ENCODE measurements at regions not wholly inside any gene's neighbourhood (a gene's known extent, or its start where the extent isn't known, plus 50 kb on each side); places are given as distances from the start of the nearest gene placed in this dataset.

DNA sequence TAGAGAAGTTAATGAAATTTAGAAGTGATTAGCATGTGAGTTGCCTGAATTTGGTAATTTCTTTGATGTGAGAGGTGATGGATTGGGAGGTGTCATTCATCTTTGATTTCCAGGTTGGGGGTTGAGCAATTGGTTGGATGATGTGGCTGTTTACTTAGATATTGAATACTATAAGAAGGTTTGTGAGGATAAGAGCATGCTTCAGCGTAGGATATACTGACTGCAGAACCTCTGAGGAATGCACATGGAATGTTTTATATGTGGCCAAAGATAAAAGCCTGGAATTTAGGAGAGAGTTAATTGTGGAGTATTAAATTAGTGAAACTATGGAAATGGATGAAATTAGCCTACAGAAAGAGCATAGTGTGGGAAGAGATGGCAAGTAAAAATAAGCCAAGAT, 165.4 kb upstream of the MAD2L1 start:
- Histone ChIP-seq H3K79me2 (ENCODE audit: insufficient read depth, low read length) (no peaks in the 10 kb centered on the region), H3K4ac (ENCODE audit: low read depth, low read length) (no peak overlapping the region), H3K14ac (ENCODE audit: insufficient read depth, low read length) (no peak overlapping the region), H4K91ac (ENCODE audit: insufficient read length, low read depth, low read length) (no peak overlapping the region), H2AK5ac (ENCODE audit: insufficient read length, low read length) (no peak overlapping the region), H4K20me1 (ENCODE audit: control insufficient read depth, insufficient read depth, insufficient read length) (no peaks in the 10 kb centered on the region), H3K4me2 (ENCODE audit: insufficient read depth, insufficient read length, low read length) (no peak overlapping the region), H2BK15ac (ENCODE audit: low read depth, low read length) (no peak overlapping the region), H3K79me1 (ENCODE audit: insufficient read depth, low read depth, low read length, poor library complexity, severe bottlenecking) (no peaks in the 10 kb centered on the region), H2BK12ac (ENCODE audit: insufficient read length, low read depth, low read length) (no peak overlapping the region), H3K4me1 (ENCODE audit: insufficient read depth, low read length) (no peaks in the 10 kb centered on the region), H3K18ac (ENCODE audit: insufficient read length, low read depth, low read length) (no peak overlapping the region), H4K8ac (replicated peaks; ENCODE audit: insufficient read length, low read depth, low read length) (no peak overlapping the region), H3K9ac (ENCODE audit: extremely low read depth, insufficient read length, low read length) (no peak overlapping the region), H2BK20ac (ENCODE audit: low read depth, low read length, poor library complexity, severe bottlenecking) (no peak overlapping the region), H3K23ac (ENCODE audit: insufficient read length, low read depth, low read length) (no peak overlapping the region), H2BK5ac (ENCODE audit: insufficient read length, low read length) (no peak overlapping the region), H3K23me2 (ENCODE audit: insufficient read length, low read depth, low read length, poor library complexity, severe bottlenecking) (no peaks in the 10 kb centered on the region), H2BK120ac (ENCODE audit: low read depth, low read length, poor library complexity, severe bottlenecking) (no peak overlapping the region), H3K9me3 (ENCODE audit: control insufficient read depth, low read depth, low read length) (no peaks in the 10 kb centered on the region), H4K5ac (ENCODE audit: insufficient read length, low read depth, low read length) (no peak overlapping the region), H3K27me3 (ENCODE audit: insufficient read depth, low read length) (no peaks in the 10 kb centered on the region), H3K56ac (ENCODE audit: insufficient read length, low read depth, low read length) (no peak overlapping the region), H2AFZ (ENCODE audit: low read length) (no peak overlapping the region), H3T11ph (ENCODE audit: low read length) (no peak overlapping the region), H3K27ac (ENCODE audit: insufficient read length, low read depth, low read length) (no peak overlapping the region)
- no peaks in the 10 kb centered on the region; a peak in 1 of 7 replicates for H3K36me3 Mint-ChIP-seq (ENCODE audit: insufficient read depth in 1 of 3, low read depth in 3 of 3)
- TF ChIP-seq, protein P1, sequence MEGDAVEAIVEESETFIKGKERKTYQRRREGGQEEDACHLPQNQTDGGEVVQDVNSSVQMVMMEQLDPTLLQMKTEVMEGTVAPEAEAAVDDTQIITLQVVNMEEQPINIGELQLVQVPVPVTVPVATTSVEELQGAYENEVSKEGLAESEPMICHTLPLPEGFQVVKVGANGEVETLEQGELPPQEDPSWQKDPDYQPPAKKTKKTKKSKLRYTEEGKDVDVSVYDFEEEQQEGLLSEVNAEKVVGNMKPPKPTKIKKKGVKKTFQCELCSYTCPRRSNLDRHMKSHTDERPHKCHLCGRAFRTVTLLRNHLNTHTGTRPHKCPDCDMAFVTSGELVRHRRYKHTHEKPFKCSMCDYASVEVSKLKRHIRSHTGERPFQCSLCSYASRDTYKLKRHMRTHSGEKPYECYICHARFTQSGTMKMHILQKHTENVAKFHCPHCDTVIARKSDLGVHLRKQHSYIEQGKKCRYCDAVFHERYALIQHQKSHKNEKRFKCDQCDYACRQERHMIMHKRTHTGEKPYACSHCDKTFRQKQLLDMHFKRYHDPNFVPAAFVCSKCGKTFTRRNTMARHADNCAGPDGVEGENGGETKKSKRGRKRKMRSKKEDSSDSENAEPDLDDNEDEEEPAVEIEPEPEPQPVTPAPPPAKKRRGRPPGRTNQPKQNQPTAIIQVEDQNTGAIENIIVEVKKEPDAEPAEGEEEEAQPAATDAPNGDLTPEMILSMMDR (conservative IDR thresholded peaks at IDR 0.05), result no peak
- no peak overlapping the region for H3K27ac Mint-ChIP-seq
- no peaks in the 10 kb centered on the region for H3K27me3 Mint-ChIP-seq (ENCODE audit: low read depth)
- H3K4me1 Mint-ChIP-seq, result no peaks in the 10 kb centered on the region
- H3K4me3 Mint-ChIP-seq, result no peak overlapping the region
- H3K9me3 Mint-ChIP-seq, result peaks cover 0 to 3% of the 10 kb centered on the region in 2 experiments; a peak in 3 of 5 replicates
- no peak for DNase-seq
- no CpG with 5 or more reads among the region's 1 CpG for WGBS (ENCODE audit: extremely low coverage, insufficient read length, low lambda C conversion rate)

Data from H9 (cell line).